Stimulated activated CD4-positive, alpha-beta T cell treated with anti-CD3 and anti-CD28 coated beads, TNF-alpha, amount 100 ng/mL, for 1 hour (primary cell): ENCODE measurements at regions not wholly inside any gene's neighbourhood (a gene's known extent, or its start where the extent isn't known, plus 50 kb on each side); places are given as distances from the start of the nearest gene placed in this dataset.
"Not testable (repeated sequence)": the region's sequence is repeated elsewhere in the genome, so short reads cannot be mapped to it uniquely, and the experiment has no call there.

Experiments
- DNase-seq, 3 donors: peaks; one replicate each; pipeline ENCODE4 v3.0.0-alpha.2; 2020; ENCODE audit warnings: low read depth in 3 of 3, low spot score in 1 of 3

DNA sequence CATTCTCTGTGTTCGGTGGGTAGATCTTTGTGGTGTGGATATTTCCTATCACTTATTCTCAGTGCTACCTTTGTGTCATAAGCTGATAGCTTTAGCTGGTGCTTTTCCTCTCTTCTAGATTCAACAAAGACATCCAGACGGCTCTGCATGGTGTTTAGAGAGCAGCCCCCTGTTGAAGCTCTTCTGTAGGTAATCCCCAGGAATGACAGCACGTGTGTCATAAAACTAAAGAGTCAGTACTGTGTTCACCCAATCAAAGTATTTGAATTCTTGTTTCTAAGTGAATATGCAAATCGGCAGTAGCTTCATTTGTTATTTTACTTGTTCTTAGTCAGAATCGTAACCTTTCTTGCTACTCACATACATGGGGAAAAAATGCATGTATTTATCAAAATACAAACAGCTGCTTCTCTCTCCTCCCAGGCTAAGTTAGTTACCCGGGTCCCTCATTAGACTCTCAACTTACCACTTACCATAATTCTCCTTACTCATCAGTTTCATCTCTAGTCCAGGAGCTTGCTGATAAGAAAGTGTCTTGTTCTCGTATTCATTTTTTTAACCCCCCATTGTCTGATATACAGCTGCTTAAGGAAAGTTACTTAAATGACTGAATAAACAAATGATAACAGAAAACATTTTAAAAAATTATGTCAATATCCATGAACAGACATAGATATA lies 1696.0 kb upstream of the WWC1 start:
- DNase-seq, result no peak

DNA sequence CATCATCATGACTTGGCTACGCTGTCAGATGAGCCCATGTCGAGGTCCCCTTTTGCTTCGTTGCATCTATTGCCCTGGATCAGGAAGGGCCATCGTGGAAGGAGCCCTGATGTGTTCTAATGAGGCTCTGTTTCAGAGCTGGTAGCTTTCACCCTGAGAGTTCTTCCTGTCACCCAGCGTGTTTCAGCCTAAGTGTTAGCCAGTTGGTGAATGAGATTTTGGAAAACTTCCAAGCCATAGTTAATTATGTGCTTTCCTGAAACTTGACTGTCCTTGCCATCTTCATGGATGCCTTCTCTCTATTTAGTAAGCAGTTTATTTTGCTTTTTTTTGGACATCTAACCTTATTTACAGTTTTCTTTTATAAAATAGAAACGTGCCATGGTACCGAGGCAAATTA lies 1695.4 kb upstream of the WWC1 start:
- DNase-seq, result no peak

DNA sequence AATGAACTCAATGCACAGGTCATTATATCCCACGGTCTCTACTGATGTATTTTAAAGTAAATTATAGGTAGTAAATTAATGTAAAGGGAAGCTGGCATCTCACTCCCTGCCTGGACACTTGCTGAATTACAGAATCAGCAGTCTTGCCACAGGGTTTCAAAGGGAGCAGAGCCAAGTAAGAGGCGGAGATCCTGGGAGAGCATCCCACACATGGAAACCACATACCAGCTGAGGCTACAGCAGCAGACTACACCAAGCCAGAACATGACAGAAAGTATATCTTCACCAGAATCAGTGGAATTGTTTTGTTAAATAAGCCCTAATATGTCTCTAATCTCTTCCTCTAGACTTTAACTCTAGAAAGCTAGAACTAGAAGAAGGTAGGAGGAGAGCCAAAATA lies 1689.2 kb upstream of the WWC1 start:
- DNase-seq, result no peak

DNA sequence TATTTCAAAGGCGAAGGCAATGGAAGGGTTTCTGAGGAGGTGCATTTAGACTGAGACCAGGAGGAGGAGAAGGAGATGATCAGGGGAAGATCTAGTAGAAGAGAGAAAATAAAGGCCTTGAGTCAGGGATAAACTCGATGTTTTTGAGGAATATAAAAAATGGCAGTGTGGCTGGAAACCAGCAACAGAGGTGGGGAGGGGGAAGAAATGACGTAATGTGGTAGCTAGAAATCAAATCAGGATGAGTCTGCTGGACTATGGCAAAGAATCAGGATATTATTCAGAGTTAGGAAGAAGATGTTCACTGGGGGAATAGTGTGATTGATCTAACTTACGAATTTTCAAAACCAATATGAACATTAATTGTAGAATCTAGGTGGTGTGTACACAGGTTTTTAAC lies 1673.9 kb upstream of the WWC1 start:
- DNase-seq, result no peak

DNA sequence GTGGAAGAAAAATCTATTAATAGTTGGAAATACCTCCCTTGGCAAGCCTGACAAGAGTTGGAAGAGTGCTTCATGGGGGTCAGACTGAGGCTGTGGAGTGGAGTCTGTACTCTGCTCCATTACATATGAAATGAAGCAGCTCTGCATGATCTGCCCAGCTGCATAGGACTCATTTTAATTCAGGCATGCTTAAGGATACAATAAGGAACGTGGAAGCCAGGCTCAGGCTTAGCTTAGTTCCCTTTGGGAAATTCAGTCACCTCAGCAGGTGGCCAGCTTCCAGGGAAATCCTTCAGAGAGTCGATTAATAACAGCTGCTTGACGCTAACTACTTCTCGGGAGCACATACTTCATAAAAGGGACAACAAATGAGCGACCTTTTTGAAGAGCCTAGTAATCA lies 1672.9 kb upstream of the WWC1 start:
- DNase-seq, result no peak

DNA sequence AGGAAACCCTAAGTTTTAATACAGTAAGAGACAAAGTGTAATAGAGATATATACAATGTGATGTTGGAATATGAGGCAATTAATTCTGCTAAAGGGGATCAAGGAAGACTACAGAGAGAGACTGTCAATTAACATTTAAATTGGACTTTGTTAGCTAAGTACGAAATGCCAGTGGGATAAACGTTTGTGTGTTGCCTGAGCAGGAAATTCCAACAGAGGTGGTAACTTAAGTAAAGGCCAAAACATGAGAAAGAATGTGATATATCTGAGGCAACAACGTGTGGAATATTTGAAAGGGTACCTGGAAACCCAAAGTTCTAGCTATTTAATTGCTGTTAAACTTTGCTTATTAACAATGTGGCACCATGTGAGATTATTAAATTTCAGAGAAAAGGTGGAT lies 1666.9 kb upstream of the WWC1 start:
- DNase-seq, result no peak

DNA sequence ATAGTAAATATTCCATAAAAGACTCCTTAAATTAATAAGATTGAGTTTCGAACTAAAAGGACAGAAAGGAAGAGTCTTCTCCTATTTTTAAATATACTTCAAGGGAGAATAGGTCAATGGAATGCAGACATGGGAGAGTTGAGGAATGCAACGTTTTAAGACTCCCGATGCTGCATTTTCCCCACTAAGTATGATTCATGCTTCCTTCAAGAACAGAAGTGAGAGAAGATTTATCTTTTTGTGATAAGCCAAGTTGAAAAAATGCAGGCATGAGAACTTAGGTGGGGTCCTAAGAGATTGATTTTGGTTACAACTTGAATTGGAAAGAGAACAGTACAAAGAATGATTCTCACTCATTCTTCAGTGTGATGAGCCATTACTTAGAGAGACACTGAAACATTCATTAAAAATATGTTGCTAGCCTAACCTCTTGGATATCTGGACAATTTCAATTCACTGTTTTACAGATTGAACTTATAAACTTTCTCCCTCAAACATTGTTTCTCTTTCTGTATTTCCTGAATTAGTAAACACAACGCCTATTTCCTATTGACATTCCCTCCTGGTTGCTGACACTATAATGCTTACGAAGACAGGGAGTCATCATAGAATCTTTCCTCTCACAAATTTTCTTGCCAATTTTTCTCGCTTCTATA lies 1666.1 kb upstream of the WWC1 start:
- DNase-seq, result no peak

DNA sequence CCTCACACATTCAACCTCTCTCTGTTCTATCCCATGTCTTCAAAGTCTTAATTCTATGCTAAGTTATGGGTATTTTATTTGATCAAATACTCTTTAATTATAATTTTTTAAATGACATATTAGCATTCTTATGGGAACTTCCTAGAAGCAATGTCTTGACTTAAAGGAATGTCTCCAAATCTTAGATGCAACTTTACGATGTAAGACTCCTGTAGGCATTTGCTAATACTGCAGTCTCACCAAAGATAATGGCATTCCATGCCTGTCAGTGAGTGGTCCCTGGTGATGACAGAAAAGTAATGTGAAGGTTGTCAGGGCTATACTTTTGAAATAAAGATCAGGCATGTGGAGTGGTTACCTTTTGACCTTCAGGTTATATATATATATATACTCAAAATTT lies 1654.2 kb upstream of the WWC1 start:
- no peak for DNase-seq

DNA sequence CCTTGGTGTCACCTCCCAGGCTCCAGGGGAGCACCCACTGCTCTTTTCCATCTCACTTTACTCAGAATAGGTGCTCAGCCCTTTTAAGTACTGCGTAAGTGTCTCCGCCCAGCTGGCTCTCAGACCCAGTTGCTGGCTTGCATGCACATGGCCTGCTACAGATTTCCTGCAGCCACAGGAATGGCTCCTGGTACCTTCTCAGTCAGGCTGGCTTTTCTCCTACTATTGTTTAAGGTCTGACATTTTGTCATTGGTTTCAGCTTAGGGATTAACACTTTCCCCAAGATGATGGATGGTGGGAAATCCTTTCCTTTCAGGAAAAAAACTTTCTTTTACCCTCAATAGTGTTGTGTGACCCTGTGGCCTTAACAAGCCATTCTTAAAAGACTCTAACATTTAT lies 1652.3 kb upstream of the WWC1 start:
- DNase-seq, result no peak

DNA sequence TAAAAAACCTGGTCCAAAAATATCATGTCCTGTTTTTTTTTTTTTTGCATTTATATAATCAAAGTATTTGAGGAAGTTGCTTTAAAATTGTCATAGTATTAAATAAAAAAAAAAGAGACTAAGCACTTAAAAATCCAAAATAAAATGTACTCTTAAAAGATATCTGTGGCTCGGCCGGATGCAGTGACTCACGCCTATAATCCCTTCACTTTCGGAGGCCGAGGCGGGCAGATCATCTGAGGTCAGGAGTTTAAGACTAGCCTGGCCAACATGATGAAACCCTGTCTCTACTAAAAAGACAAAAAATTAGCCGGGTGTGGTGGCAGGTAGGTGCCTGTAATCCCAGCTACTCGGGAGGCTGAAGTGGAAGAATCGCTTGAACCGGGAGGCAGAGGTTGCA lies 1651.3 kb upstream of the WWC1 start:
- DNase-seq, result not testable (repeated sequence)

DNA sequence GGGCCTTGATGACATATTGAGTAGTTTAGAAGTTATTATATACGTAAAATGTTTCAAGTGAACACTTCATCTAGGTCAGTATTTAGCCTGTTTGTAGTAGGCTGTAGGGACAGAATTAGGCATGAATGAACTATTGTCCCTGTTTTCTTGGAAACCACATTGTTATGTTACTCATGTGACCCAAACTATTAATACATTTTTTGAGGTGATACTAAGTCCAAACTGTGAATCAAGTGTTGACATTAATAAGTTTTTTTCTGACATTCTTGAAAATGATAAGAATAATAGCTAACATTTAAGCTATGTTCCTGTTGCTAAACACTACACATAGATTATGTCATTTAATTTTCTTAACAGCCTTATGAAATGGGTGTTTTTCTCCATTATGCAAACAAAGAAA lies 1642.7 kb upstream of the WWC1 start:
- DNase-seq, result no peak

DNA sequence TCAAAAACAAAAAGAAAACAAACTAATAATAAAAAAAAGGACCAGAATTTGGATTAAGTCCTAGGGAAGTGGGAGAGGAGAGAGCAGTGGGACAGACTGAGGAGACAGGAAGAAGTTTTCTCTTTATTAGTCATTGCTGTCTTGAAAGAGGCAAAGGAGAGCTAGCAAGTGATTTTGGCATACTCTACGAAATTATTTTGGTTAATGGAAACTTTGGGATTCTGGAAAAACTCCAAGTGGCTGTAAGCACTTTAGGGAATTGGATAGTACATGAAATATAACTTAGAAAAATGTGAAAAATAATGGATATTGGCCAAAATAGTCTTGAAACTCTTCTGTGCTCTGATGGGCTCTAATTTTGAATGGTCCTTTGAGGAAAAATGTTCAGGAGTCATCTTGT lies 1641.8 kb upstream of the WWC1 start:
- no peak for DNase-seq

DNA sequence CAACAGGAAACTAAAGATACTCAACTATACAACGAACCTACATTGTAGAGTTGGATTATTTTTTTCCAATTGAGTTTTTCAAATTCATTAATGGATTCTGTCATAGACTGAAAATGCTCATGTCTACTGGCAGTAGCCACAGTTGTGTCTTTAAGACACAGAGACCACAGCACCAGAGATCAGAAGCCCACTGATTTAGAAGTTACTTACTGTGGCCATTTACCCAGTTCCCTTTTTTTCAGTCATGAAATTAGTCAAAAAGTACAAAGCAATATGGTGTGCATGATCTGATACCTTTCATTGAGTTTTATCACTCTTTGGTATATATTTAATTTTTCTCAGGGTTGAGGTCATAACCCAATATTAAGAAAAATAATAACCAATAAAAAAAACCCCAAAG lies 1640.2 kb upstream of the WWC1 start:
- no peak for DNase-seq

DNA sequence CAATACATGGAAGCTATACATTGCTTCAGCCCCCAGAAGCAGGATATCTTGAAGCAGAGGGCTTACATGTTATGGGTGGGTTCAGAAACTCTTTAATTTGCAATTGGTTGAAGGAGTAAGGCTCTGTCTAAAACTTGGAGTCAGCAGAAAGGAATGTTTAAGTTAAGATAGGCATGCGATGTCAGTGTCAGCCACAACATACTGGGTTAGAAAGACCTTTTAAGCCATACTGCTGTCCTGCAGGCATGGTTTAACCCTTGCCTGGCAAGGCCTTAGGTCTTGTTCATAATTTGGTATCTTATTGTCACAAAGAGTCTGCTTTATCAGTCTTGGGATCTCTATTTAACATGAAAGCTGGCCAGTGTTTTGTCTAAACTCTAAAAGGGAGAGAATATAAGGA lies 1619.6 kb upstream of the WWC1 start:
- DNase-seq, result no peak

DNA sequence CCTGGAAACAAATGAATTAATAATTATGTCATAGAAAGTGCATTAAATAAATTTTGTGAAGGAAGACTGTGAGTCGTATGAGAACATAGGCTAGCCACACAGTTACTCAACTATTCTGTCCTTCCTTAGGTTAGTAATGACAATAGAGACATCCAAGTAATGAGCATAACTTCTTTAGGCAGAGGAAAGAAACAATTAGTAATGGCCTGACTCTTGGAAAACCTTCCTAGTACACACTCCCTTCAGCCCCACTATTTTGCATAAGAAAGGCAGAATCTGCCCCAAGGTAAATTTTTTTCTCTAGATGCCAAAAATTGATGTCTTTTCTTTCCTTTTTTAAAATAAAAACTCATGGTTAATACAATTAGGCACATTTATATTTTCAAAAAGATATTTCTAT lies 1619.0 kb upstream of the WWC1 start:
- no peak for DNase-seq

DNA sequence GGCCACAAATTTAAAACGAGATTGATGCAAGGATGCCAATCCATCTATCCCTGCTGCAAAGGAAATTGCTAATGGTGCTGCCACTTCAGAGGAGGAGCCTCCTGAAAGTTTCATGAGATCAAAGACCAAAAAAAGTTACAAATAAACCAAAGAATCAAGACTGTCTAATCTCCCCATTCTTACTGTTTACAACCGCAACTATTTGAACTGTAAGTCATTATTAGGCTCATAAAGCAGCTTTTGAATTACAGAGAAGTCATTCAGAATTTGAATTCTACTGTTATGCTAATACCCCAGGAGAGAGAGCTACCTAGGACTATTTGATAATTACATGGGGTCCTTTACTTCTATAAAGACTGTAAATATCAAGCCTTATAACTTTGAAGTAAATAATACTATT lies 1613.6 kb upstream of the WWC1 start:
- no peak for DNase-seq

DNA sequence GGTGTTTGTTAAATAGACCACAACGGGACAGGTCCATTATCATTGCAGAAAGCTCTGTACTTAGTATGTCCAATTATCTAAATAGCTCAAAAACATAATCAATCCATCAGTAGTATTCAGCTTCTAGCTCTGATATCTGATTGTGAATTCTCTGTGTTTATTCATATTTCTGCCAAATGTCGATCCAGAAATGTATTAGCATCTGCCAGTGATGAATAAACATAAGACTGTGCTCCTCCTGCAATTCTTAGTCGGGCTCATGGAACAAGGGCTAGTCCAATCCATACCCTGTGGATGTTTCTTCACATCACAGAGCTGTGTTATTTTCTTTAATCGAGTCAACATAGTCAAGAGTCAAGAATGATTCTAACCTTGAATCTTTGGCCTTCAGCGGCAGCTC lies 1612.1 kb upstream of the WWC1 start:
- DNase-seq, result no peak

DNA sequence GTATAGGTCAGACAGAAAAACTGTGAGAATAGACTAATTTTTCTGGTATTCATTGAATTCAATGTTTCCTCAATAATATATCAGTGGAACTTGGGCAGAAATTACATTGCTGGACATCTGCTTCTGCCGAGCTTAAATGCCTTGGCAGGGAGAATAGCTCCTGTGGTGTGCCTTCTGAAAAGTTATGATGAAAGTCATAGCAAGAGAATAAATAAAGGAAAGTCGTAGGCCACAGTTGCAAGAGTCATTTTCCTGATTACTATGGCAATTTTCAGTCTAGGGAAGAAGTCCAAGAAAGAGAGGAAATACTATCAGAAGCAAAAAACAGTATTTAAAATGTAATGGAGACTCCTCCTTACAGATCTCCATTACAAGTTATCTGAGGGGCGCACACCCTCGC lies 1596.1 kb upstream of the WWC1 start:
- no peak for DNase-seq

DNA sequence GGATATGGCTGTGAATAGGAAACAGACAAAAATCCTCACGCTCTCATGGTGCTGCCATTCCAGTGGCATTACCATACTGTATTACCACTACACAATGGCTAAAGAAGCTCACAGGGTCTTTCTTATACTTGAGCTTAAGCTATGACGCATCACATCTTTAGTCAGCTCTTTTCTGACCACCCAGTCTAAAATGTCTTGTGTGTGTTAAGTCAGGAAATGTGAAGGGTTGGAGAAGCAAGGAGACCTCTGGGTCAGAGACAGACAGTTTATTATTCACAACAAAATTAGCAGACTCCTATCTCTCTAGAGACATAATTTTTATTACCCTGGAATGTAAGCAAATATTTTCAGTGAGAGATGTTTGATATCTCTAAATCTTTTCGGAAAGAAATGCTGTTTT lies 1583.2 kb upstream of the WWC1 start:
- no peak for DNase-seq

DNA sequence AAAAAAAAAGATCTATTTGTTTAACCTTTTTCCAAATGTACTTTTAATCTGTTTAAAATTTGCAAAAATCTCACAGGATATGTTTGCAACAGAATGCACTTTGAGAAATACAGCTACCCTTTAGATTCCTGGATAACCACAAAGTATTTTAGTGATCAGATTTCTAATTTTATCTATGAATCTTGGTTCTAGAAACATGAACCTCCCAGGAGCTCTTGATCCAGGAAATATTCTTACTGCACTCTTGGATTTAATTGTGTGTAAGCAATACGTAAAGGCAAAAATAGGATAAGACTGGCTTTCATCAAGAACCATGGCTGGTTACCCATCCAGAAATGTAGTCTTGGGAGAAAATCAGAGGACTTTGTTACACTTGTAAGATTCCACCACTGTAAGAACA lies 1581.8 kb upstream of the WWC1 start:
- DNase-seq, result no peak

DNA sequence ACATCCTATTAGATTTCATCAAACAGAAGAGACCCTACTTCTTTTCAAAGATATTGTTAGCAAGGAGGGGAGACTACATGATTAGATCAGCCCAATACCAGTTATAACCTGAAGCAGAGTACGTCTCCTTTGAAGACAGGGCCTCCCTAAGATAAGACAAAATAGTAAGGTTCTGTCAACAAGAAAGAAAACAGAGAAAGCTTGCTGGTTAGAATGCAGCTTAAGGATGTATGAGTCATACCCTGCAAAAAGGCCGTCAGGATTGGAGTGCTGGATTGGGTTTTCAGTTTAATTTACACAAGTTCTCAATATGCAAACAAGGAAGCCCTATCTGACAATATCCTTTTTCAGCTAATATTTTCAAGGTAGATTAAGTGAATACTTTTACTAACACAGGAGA lies 1581.2 kb upstream of the WWC1 start:
- DNase-seq, result no peak

DNA sequence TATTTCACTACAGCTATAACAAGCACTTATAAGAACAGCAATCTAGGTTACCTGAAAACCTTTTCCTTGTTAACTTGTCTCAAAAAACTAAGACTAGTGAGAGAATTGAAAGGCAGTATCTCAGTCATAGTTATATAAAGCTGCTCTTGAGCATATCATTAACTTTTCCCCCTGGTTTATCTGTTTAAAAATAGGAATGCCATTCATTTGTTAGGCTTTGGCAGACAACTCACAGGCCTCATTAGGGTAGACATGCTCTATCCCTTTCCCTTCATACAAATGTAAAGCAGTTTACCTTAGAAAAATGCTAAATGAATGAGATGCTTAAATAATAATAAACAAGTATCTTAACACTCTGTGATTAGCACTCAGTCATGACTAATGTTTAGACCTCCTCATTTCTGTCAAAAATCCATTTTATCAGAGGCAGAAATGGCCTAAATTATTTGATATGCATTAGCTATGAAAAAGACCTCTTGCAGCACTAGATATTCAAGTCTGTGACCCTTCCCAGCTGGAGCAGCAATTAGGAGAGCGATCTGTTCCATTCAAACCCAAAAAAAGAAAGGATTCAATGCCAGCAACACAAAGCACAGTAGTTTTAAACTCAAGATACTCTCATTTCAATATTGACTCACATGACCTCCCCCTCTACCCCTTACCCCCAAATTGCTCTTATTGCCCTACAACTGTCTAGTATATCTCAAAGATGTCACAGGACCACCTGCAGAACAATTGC lies 1578.8 kb upstream of the WWC1 start:
- no peak for DNase-seq

DNA sequence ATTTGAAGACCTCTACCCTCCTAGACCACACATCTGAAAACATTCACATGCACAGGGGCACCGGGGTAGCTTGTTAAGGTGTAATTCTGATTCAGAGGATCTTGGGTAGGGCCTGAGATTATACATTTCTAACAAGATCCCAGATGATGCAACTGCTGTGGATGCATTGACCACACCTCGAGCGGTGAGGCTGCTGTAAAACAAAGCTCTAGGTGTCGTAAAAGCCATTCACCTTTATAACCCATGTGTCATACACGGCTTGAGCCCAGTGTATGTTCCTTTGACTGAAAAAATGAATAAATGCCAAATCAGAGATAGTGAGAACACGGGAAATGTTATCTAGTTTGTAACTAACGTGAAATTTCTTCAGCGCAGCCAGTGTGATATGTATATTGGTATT lies 1578.2 kb upstream of the WWC1 start:
- DNase-seq, result no peak
